Activated T-cell treated with anti-CD3 and anti-CD28 coated beads, Interleukin-2, amount 50 U/mL, for 4 hours (primary cell): ENCODE measurements at regions not wholly inside any gene's neighbourhood (a gene's known extent, or its start where the extent isn't known, plus 50 kb on each side); places are given as distances from the start of the nearest gene placed in this dataset.

Source experiments
- ATAC-seq, 2 donors: fragments of 200-7000 bp; cut with Tn5 transposase; one replicate each; pipeline ENCODE4 v1.10.0; 2021
- DNase-seq: peaks from one replicate; pipeline ENCODE4 v3.0.0-alpha.2; 2020
- H3K27me3 Mint-ChIP-seq: one replicate; pipeline ENCODE4 v1.8.0; 2021; ENCODE audit warnings: low read depth, mixed read lengths
- H3K36me3 Mint-ChIP-seq: one replicate; pipeline ENCODE4 v1.8.0; 2022; ENCODE audit warnings: mixed read lengths; ENCODE audit not compliant: insufficient read depth
- H3K4me1 Mint-ChIP-seq: one replicate; pipeline ENCODE4 v1.8.0; 2021; ENCODE audit warnings: low read depth, mixed read lengths
- H3K4me3 Mint-ChIP-seq: one replicate; pipeline ENCODE4 v1.8.0; 2021; ENCODE audit warnings: mild to moderate bottlenecking, moderate library complexity, mixed read lengths
- H3K9me3 Mint-ChIP-seq: one replicate; pipeline ENCODE4 v1.8.0; 2021; ENCODE audit warnings: mixed read lengths

DNA sequence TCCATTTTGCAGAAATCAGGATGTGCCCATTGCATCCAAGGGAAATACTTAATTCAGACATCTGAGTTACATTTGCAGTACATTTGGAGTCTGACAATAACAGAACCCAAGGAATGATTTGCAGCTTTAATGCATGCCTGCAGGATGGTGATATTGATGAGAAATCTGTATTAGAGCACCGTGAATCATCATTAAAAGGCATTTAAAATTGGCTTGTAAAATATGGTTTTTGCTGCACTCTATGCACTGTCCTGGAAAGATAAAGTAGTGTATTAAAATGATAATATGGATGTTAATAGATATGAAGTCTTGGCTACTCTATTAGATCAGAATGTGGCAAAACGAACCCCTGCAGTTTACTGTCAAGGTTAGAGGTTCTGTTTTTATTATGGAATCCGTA lies 556.9 kb downstream of the MAT2B start:
- H3K4me3 Mint-ChIP-seq: no peak overlapping the region
- peaks cover 9% of the 10 kb centered on the region for H3K9me3 Mint-ChIP-seq
- no peaks in the 10 kb centered on the region for H3K27me3 Mint-ChIP-seq
- no peaks in the 10 kb centered on the region for H3K4me1 Mint-ChIP-seq
- no peaks in the 10 kb centered on the region for H3K36me3 Mint-ChIP-seq
- no peak for ATAC-seq
- DNase-seq: no peak

DNA sequence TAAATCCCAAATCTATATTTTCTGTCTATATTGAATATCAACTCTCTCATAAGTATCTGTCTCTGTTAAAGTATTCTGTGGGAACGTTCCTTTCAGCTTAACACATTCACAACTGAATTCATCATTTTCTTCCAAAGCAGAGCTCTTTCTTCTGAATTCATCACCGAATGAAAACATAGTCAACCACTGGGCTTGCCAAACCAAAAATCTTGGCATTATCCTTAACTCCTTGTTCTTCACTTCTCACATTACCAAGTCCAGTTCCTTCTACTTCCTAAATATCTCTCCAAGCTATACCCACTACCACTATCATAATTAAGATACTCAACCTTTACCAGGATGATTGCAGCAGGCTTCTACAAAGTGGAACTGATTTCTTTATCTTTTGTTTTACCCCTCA lies 559.8 kb downstream of the MAT2B start:
- Mint-ChIP-seq H3K9me3 (peaks cover 9% of the 10 kb centered on the region), H3K27me3 (no peaks in the 10 kb centered on the region), H3K4me1 (no peaks in the 10 kb centered on the region), H3K4me3 (no peak overlapping the region), H3K36me3 (no peaks in the 10 kb centered on the region)
- ATAC-seq (no peak), DNase-seq (no peak)

DNA sequence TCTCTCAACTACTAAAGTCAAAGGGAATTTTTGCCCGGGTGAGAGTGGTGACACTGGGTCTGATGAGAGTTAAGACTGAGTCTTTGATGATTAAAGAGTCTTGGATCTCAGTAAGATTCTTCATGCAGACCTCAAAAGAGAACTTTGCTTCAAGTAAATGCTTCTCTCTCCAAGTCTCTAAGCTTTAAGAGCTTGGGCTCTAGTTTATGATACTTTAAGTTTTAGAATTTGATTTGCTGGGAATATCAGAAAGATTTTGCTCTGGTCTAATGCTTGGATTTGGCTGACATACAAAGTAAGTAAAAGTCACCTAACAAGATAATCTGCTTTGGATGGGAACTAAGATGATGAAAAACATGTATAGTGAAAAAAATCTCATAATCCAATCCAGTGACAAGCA lies 566.3 kb downstream of the MAT2B start:
- no peaks in the 10 kb centered on the region for H3K9me3 Mint-ChIP-seq

DNA sequence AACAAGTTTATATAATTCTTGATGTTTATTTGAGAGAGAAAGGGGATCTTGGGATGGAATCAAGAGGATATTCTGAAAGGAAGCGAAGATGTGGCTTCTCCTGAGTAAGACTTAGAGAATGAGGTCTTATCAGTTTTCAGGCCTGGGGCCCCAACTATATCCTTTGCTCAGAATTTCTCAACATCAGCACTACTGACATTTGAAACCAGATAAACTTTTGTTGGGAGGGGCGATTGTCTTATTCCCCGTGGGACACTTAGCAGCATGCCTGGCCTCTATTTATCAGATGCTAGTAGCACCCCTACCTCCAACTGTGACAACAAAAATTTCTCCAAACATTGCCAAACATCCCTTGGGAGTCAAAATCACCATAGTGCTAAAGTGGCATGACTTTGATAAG lies 567.7 kb downstream of the MAT2B start:
- DNase-seq: no peak
- no peaks in the 10 kb centered on the region for H3K27me3 Mint-ChIP-seq
- H3K36me3 Mint-ChIP-seq: no peaks in the 10 kb centered on the region
- ATAC-seq: no peak
- H3K9me3 Mint-ChIP-seq: no peaks in the 10 kb centered on the region
- no peak overlapping the region for H3K4me3 Mint-ChIP-seq
- no peaks in the 10 kb centered on the region for H3K4me1 Mint-ChIP-seq

More for the DNA sequence above, 566.3 kb downstream of the MAT2B start:
- no peaks in the 10 kb centered on the region for H3K4me1 Mint-ChIP-seq
- no peaks in the 10 kb centered on the region for H3K36me3 Mint-ChIP-seq
- no peaks in the 10 kb centered on the region for H3K27me3 Mint-ChIP-seq
- DNase-seq: no peak
- no peak for ATAC-seq
- no peak overlapping the region for H3K4me3 Mint-ChIP-seq

DNA sequence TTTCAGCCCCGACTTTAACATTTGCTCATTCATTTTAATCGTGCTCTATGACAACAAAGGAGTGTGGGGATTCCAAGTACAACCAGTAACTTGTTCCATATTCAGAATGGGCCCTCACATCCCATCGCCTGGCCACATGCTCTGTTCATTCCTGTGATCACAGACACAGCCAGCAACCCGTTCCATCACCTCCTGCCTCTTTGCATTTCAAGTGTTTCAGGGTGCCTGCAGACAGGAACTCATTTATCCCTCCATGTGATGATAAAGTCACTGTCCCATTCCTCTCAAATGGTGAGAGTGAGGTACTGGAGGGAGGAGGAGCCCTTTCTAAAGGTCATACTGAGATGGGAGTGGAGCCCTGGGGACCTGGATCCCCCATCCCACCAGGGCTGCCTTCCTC lies 571.1 kb downstream of the MAT2B start:
- Mint-ChIP-seq H3K27me3 (no peaks in the 10 kb centered on the region), H3K4me3 (no peak overlapping the region), H3K36me3 (no peaks in the 10 kb centered on the region), H3K9me3 (no peaks in the 10 kb centered on the region), H3K4me1 (no peaks in the 10 kb centered on the region)
- DNase-seq: no peak
- ATAC-seq: no peak

DNA sequence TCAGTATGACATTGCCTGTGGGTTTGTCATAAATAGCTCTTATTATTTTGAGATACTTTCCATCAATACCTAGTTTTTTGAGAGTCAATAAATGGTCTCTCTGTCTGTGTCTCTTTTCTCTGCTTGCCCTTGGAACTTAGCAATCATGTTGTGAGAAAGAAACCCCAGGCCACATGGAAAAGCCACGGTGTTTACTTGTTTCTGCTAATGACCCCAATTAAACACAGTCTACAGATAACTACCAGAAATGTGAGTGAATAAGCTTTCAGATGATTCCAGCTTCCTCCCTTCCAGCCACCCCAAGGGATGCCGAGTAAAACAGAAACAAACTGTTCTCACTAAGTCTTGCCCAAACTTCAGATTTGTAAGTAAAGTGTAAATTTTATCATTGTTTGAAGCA lies 584.9 kb downstream of the MAT2B start:
- no peaks in the 10 kb centered on the region for H3K4me1 Mint-ChIP-seq
- H3K27me3 Mint-ChIP-seq: no peaks in the 10 kb centered on the region
- H3K4me3 Mint-ChIP-seq: no peak overlapping the region
- no peak for DNase-seq
- no peaks in the 10 kb centered on the region for H3K9me3 Mint-ChIP-seq
- H3K36me3 Mint-ChIP-seq: no peaks in the 10 kb centered on the region
- ATAC-seq: no peak

DNA sequence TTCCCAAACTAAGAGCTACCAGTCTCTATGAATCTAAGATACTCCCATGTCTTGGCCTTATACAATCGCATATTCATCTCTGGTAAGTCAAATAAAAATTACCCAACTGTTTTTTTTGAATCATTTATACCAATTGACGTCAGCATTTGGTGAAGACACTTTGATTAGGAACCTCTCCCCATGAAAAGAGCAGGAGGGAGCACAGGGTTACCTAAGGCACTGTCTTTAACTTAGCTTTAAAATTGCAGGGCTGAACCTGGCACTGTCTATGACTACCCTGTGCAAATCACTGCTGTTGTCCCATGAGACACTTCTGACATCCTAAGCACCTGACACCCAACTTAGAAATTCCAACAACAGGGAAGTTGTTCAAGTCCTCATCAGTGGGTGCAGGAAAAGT lies 586.4 kb downstream of the MAT2B start:
- H3K4me1 Mint-ChIP-seq: no peaks in the 10 kb centered on the region
- DNase-seq (no peak), ATAC-seq (no peak)
- H3K9me3 Mint-ChIP-seq: no peaks in the 10 kb centered on the region
- no peaks in the 10 kb centered on the region for H3K36me3 Mint-ChIP-seq
- H3K27me3 Mint-ChIP-seq: no peaks in the 10 kb centered on the region
- no peak overlapping the region for H3K4me3 Mint-ChIP-seq

DNA sequence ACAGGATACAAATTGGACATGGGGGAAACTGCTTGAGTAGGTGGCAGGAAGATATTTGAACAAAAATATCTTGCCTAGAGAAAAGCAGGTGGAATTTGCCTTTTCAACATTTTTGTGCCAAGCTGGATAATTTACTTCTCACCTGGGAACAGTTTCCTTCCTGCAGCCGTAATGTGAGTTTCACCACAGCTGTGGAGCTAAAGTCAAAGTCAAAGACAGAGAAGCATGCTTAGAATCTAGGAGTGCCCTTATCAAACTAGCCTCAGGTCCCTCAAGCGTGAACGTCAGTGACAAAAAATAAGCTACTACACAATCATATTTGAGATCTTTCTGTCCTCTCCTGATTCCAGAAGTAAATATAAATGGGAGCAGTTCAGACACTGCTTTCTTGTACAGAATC lies 588.9 kb downstream of the MAT2B start:
- H3K36me3 Mint-ChIP-seq: no peaks in the 10 kb centered on the region
- H3K4me3 Mint-ChIP-seq: no peak overlapping the region
- DNase-seq (no peak), ATAC-seq (no peak)
- H3K27me3 Mint-ChIP-seq: no peaks in the 10 kb centered on the region
- H3K4me1 Mint-ChIP-seq: no peaks in the 10 kb centered on the region
- H3K9me3 Mint-ChIP-seq: no peaks in the 10 kb centered on the region

DNA sequence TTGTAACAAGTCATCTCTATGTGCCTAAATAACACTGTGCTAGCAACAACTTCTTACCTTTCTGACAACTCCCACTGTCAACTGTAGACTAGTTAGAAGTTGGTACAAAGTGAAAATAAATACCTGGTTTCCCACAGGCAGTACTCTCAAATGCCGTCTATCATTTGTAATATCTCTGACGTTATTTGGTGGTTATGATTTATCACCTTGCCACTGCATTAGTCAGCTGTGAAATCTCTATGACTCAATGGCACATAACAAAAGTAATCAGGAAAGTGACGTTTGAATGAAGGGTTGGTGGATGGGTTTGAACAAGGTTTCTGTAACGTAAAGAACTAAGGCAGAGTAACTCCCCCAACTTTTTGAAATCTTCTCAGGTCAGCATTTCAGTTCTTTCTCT lies 592.3 kb downstream of the MAT2B start:
- Mint-ChIP-seq H3K36me3 (no peaks in the 10 kb centered on the region), H3K27me3 (no peaks in the 10 kb centered on the region), H3K9me3 (no peaks in the 10 kb centered on the region), H3K4me3 (no peak overlapping the region), H3K4me1 (no peaks in the 10 kb centered on the region)
- DNase-seq (no peak), ATAC-seq (no peak)

DNA sequence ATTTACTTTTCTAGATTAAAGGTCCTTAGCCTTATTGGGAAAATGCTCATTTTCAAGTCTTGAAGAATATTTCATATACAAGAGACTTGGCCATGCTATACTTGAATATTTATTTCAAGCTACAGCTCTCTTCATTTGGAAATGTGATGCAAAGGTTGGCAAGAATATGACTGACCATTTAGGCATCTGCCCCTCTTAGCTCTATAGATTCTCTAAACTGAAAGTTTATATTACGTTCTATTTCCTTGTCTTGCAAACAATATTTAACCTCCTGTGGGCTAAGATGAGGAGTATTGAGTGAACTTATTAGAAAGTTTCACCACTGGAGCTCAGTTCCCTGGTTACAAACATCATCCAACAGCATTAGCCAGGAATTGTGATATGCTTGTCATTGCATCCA lies 593.1 kb downstream of the MAT2B start:
- no peaks in the 10 kb centered on the region for H3K4me1 Mint-ChIP-seq
- H3K9me3 Mint-ChIP-seq: peaks cover 5% of the 10 kb centered on the region
- no peaks in the 10 kb centered on the region for H3K27me3 Mint-ChIP-seq
- ATAC-seq: no peak
- no peak overlapping the region for H3K4me3 Mint-ChIP-seq
- DNase-seq: no peak
- no peaks in the 10 kb centered on the region for H3K36me3 Mint-ChIP-seq

DNA sequence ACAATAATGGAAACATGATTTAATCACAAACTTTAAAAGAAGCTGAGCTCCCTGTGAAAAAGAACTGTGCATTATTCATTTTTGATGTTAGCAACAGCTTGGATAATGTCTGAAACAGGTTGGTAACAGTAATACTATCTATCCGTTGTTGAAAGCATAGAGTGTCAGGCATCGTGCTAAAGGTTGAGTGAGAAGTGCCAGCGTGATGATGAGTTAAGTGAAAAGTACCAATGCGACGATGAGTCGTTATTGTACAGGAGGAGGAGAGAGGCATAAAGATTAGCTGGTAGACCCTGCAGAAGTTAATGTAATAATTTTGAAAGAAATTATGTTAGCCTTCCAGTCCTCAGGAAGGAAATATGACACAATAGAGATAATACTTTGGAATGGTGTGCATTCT lies 593.6 kb downstream of the MAT2B start:
- no peak for ATAC-seq
- Mint-ChIP-seq H3K9me3 (peaks cover 6% of the 10 kb centered on the region), H3K4me3 (no peak overlapping the region), H3K27me3 (no peaks in the 10 kb centered on the region), H3K36me3 (no peaks in the 10 kb centered on the region), H3K4me1 (no peaks in the 10 kb centered on the region)
- no peak for DNase-seq

DNA sequence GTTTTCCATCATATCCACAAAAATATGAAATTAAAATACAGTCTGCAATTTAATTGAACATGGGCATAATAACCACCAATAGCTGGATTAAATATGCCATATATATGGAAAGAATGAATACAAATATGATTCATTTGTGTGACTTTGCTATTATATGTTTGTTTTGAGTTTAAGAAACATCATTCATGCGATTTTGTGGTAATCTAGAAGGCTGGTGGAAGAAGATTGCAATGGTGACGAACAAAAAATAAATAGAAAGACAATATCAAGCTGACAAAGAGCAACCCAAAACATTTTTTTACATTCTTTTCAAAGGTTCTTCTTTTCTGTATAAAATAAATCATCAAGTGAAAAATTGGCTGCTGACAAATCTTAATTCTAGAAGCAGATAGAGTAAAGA lies 610.0 kb downstream of the MAT2B start:
- DNase-seq: no peak
- no peak for ATAC-seq
- H3K4me3 Mint-ChIP-seq: no peak overlapping the region
- H3K27me3 Mint-ChIP-seq: no peaks in the 10 kb centered on the region
- no peaks in the 10 kb centered on the region for H3K4me1 Mint-ChIP-seq
- H3K9me3 Mint-ChIP-seq: peaks cover 12% of the 10 kb centered on the region
- no peaks in the 10 kb centered on the region for H3K36me3 Mint-ChIP-seq

DNA sequence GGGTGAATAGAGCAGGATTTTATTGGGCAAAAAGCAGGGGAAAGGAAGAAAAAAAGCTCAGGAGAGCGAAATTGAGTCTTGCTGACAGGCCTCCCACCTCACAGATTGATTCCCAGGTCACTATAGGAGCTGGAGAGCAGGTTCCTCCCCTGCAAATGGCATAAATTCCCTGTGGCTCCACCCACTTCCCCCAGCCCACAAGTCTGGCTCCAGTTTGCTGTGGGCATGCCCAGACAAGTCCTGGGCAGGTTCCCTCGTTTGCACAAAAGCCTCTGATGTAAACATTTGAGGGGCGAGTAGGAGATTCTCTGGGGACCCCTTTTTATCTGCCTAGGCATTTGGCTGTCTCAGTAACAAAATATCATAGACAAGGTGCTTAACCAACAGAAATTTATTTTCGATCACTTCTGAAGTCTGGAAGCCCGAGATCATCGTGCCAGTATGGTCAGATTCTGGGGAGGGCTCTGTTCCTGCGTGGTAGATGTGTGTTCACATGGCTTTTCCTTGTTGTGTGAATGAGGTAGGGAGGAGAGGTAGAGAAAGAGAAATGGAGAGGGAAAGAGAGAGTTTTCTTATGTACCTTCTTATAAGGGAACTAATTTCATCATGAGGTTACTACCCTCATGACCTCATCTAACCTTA lies 614.5 kb downstream of the MAT2B start:
- peaks cover 12% of the 10 kb centered on the region for H3K9me3 Mint-ChIP-seq
- no peaks in the 10 kb centered on the region for H3K36me3 Mint-ChIP-seq
- no peaks in the 10 kb centered on the region for H3K27me3 Mint-ChIP-seq
- DNase-seq (no peak), ATAC-seq (no peak)
- no peak overlapping the region for H3K4me3 Mint-ChIP-seq
- H3K4me1 Mint-ChIP-seq: no peaks in the 10 kb centered on the region

DNA sequence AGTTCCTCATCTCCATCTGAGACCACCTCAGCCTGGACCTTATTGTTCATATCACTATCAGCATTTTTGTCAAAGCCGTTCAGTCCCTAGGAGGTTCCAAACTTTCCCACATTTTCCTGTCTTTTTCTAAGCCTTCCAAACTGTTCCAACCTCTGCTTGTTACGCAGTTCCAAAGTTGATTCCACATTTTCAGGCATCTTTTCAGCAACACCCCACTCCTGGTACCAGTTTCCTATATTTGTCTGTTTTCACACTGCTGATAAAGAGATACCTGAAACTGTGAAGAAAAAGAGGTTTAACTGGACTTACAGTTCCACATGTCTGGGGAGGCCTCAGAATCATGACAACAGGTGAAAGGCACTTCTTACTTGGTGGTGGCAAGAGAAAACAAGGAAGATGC lies 622.1 kb downstream of the MAT2B start:
- DNase-seq (no peak), ATAC-seq (no peak)
- Mint-ChIP-seq H3K4me1 (no peaks in the 10 kb centered on the region), H3K4me3 (no peak overlapping the region), H3K36me3 (no peaks in the 10 kb centered on the region), H3K9me3 (peaks cover 26% of the 10 kb centered on the region), H3K27me3 (no peaks in the 10 kb centered on the region)

DNA sequence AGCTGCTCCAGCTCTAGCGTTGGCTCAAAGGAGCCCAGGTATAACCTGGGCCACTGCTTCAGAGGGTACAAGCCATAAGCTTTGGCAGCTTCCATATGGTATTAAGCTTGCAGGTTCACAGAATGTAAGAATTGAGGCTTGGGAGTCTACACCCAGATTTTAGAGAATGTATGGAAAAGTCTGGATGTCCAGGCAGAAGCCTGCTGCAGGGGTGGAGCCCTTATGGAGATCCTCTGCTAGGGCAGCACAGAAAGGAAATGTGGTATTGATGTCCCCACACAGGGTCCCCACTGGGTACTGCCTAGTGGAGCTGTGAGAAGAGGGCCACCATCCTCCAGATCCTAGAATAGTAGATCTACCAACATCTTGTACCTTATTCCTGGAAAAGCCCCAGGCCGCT lies 626.9 kb downstream of the MAT2B start:
- Mint-ChIP-seq H3K9me3 (peaks cover 25% of the 10 kb centered on the region), H3K4me3 (no peak overlapping the region), H3K4me1 (no peaks in the 10 kb centered on the region), H3K27me3 (no peaks in the 10 kb centered on the region), H3K36me3 (no peaks in the 10 kb centered on the region)
- no peak for DNase-seq
- no peak for ATAC-seq

DNA sequence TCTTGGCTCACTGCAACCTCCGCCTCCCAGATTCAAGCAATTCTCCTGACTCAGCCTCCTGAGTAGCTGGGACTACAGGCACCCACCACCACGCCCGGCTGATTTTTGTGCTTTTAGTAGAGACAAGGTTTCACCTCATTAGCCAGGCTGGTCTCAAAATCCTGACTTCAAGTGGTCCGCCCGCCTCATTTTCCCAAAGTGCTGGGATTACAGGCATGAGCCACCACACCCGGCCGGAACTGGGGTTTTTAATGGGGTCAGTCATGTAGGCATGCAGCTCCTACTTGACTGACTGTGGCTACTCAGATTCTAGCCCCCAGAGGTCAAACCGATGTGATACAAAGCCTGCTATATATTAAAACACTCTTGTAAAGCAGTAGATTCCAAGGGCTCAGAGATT lies 631.7 kb downstream of the MAT2B start:
- no peak overlapping the region for H3K4me3 Mint-ChIP-seq
- ATAC-seq (no peak), DNase-seq (no peak)

More for the DNA sequence above, 631.7 kb downstream of the MAT2B start:
- Mint-ChIP-seq H3K36me3 (no peaks in the 10 kb centered on the region), H3K4me1 (no peaks in the 10 kb centered on the region), H3K27me3 (no peaks in the 10 kb centered on the region), H3K9me3 (peaks cover 3% of the 10 kb centered on the region)
